HFF-Myc (cell line): ENCODE measurements at regions not wholly inside any gene's neighbourhood (a gene's known extent, or its start where the extent isn't known, plus 50 kb on each side); places are given as distances from the start of the nearest gene placed in this dataset.

Experiments
- DNase-seq: peaks from one replicate; pipeline ENCODE4 v3.0.0-alpha.2; 2011; ENCODE audit warnings: low read depth; ENCODE audit errors: extremely low read depth
- H3K4me3 ChIP-seq: replicated peaks from 2 replicates; pipeline ENCODE4 v1.5.1; 2011; ENCODE audit warnings: low read depth, mild to moderate bottlenecking, control low read depth, low read length
- TF ChIP-seq, protein P1 (sequence below): IDR thresholded peaks from 2 replicates; pipeline ENCODE4 v1.5.1; 2012; ENCODE audit warnings: mild to moderate bottlenecking, low read depth, low read length, control low read depth; ENCODE audit errors: missing control alignments

DNA sequence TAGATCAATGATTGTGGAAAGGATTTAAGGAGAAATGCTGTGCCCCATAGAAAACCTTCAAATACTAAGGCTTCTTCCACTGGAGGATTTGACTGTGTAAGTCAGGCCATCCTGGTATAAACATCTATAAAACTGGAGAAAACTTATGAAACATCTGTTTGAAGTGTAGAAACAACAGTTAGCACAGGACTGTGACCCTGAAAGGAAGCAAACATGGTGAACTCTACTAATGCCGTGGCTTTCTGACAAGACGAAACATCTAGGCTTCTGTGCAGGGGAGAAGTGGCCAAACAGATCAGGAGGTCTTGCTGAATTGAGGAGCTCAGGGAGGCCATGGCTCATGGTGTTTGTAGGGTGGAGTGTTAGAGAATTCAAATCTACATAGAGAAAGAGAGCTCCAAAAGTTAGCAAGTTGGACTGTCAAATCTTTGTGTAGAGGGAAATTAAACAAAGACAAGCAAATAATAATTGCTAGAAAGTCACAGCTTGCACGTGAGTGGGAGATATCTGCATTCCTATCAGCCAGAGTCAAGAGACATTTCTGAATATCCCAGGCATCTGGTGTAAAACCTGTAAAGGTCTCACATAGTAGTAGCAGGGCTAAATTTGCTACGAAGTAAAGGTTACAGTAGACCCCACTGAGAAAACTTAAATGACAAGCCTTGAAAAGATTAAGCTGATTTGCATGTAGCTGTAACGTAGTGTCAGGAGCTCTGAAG is 566.8 kb upstream of the B3GALT2 start:
- TF ChIP-seq, protein P1, sequence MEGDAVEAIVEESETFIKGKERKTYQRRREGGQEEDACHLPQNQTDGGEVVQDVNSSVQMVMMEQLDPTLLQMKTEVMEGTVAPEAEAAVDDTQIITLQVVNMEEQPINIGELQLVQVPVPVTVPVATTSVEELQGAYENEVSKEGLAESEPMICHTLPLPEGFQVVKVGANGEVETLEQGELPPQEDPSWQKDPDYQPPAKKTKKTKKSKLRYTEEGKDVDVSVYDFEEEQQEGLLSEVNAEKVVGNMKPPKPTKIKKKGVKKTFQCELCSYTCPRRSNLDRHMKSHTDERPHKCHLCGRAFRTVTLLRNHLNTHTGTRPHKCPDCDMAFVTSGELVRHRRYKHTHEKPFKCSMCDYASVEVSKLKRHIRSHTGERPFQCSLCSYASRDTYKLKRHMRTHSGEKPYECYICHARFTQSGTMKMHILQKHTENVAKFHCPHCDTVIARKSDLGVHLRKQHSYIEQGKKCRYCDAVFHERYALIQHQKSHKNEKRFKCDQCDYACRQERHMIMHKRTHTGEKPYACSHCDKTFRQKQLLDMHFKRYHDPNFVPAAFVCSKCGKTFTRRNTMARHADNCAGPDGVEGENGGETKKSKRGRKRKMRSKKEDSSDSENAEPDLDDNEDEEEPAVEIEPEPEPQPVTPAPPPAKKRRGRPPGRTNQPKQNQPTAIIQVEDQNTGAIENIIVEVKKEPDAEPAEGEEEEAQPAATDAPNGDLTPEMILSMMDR: no peak
- no peak for DNase-seq

GRCh38 chr1:193749868-193750267 is 563.5 kb upstream of the B3GALT2 start:
- no peak overlapping the region for H3K4me3 ChIP-seq
- TF ChIP-seq, protein P1: no peak
- no peak for DNase-seq

More for the DNA sequence above, 566.8 kb upstream of the B3GALT2 start:
- H3K4me3 ChIP-seq: no peak overlapping the region

DNA sequence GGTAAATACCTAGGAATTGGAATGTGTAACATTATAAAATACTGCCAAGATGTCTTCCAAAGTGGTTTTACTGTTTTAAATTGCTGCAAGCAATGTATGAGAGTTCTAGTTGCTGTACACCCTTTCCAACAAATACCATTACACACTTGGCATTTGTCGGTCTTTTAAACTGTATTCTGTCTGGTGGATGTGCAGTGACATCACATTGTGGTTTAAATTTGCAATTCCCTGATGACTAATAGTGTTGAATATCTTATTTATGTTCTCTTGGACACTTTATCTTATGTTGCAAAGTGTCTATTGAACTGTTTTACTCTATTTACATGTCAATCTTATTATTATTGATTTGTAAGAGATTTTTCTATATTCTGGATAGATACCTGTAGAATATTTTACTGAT is 561.2 kb upstream of the B3GALT2 start:
- no peak overlapping the region for H3K4me3 ChIP-seq
- TF ChIP-seq, protein P1: no peak
- DNase-seq: no peak

DNA sequence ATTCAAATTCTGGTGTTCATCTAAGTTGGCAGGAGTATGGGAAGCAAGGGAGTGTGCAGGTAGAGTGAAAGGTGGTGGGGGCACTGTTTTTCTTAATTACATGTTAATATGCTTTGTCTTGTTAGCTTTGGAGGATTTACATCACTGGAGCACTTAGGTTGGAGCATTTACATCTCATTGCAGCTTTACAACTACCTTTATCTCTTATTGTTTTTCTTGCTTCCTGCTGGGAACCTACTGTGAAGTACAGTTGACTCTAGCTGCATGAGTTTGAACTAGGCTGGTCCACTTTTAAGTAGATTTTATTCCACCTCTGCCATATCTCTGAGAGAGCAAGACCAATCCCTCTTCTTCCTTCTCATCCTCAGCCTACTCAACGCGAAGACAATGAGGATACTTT is 554.8 kb upstream of the B3GALT2 start:
- DNase-seq: no peak
- H3K4me3 ChIP-seq: no peak overlapping the region
- TF ChIP-seq, protein P1: no peak

DNA sequence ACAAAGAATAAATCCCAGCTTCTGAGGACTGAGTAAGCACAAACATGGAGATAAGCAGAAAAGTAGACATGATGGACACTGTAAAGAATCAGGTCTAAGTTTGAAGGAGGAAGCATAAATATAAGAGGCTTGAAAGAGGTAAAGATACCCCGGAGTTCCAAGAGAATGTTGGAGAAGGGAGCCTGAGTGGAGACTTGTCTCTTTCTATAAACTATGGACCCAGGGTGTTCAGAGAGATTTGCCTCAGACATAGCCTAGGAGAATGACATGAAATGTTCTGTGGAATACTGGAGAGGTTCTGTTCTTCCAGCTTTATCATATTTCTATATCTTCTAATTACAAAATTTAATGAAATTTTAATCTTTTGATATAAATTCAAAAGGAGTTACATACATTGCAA is 554.3 kb upstream of the B3GALT2 start:
- no peak for DNase-seq
- TF ChIP-seq, protein P1: no peak

GRCh38 chr1:193736507-193736906 is 550.1 kb upstream of the B3GALT2 start:
- no peak overlapping the region for H3K4me3 ChIP-seq
- TF ChIP-seq, protein P1: no peak
- no peak for DNase-seq

More for the DNA sequence above, 554.3 kb upstream of the B3GALT2 start:
- H3K4me3 ChIP-seq: no peak overlapping the region

DNA sequence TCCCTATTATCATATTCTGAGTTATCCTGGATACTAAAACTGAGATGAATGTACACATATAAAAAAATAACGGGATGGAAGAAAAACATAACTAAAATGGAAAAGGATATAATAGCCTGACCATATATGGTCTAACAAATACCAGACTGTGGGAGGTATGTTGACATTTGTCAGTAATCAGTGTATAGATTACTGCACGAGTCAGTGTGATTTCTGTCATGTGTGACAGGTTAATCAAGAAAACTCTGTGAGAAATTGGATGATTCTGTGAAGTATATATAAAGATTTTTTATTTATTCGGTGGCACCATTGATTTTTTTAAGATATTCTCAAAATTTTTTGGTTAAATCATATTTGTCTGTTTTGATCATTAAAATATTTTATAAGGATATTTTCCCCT is 547.3 kb upstream of the B3GALT2 start:
- TF ChIP-seq, protein P1: no peak
- DNase-seq: no peak
- H3K4me3 ChIP-seq: no peak overlapping the region
